Prostate gland (tissue), 2 donors: ENCODE measurements at regions not wholly inside any gene's neighbourhood (a gene's known extent, or its start where the extent isn't known, plus 50 kb on each side); places are given as distances from the start of the nearest gene placed in this dataset.

Experiments
- DNase-seq: peaks from one replicate; pipeline ENCODE4 v3.0.0-alpha.2; 2019; ENCODE audit warnings: low spot score
- H3K27ac ChIP-seq, 2 donors: fragments of 200-600 bp; sonication (generic); 2 replicates each; pipeline ENCODE4 v1.5.1; 2017 to 2019
- H3K27me3 ChIP-seq: fragments of 200-600 bp; sonication (generic); replicated peaks from 2 replicates; pipeline ENCODE4 v1.5.1; 2019; ENCODE audit not compliant: insufficient read depth
- H3K36me3 ChIP-seq, 2 donors: fragments of 200-600 bp; sonication (generic); 1 replicate in 1 of 2; 2 replicates in 1 of 2; pipeline versions ENCODE4 v1.5.1 to v1.8.1; 2017 to 2019
- H3K4me1 ChIP-seq: fragments of 200-600 bp; sonication (generic); replicated peaks from 2 replicates; pipeline ENCODE4 v1.5.1; 2019
- H3K4me3 ChIP-seq, 2 donors: fragments of 200-600 bp; sonication (generic); 2 replicates each; pipeline ENCODE4 v1.5.1; 2017 to 2019
- H3K9me3 ChIP-seq: fragments of 200-600 bp; sonication (generic); 2 replicates; pipeline ENCODE4 v1.5.1; 2017
- POLR2A ChIP-seq: fragments of 450-650 bp; IDR thresholded peaks from one replicate; pipeline ENCODE4 v1.6.1; 2016; ENCODE audit warnings: antibody characterized with exemption, mild to moderate bottlenecking
- POLR2AphosphoS5 ChIP-seq: sonication (generic); formaldehyde crosslinking; IDR thresholded peaks from one replicate; pipeline ENCODE4 v1.6.1; 2017; ENCODE audit warnings: antibody characterized with exemption
- WGBS: methylation state at CpG from one replicate; pipeline ENCODE4 v1.1.5; 2018; 5-methylcytosine and 5-hydroxymethylcytosine counted together
- intact Hi-C: fragments of 100-400 bp; cut with DNase I; formaldehyde crosslinking; loops from one replicate; pipeline ENCODE4 v1.14.2; 2022
- TF ChIP-seq, protein P1 (sequence below), 4 experiments: fragments of 200-600 bp in 2 of 4; fragments of 450-650 bp in 2 of 4; sonication (generic) in 2 of 4; IDR thresholded peaks; 1 replicate in 3 of 4; 2 replicates in 1 of 4; pipeline ENCODE4 v1.5.1; 2016 to 2019; ENCODE audit warnings: antibody characterized with exemption in 4 of 4, mild to moderate bottlenecking in 2 of 4, moderate library complexity in 2 of 4

- Histone ChIP-seq H3K9me3 (no peaks in the 10 kb centered on the region), H3K36me3 (no peaks in the 10 kb centered on the region), H3K4me3 (no peak overlapping the region), H3K27me3 (no peaks in the 10 kb centered on the region), H3K4me1 (no peaks in the 10 kb centered on the region), H3K27ac (no peak overlapping the region)
- WGBS = 85% methylated on average over 3 of the region's 3 CpGs
- DNase-seq = no peak
- no peak for TF ChIP-seq POLR2A
- TF ChIP-seq, protein P1, sequence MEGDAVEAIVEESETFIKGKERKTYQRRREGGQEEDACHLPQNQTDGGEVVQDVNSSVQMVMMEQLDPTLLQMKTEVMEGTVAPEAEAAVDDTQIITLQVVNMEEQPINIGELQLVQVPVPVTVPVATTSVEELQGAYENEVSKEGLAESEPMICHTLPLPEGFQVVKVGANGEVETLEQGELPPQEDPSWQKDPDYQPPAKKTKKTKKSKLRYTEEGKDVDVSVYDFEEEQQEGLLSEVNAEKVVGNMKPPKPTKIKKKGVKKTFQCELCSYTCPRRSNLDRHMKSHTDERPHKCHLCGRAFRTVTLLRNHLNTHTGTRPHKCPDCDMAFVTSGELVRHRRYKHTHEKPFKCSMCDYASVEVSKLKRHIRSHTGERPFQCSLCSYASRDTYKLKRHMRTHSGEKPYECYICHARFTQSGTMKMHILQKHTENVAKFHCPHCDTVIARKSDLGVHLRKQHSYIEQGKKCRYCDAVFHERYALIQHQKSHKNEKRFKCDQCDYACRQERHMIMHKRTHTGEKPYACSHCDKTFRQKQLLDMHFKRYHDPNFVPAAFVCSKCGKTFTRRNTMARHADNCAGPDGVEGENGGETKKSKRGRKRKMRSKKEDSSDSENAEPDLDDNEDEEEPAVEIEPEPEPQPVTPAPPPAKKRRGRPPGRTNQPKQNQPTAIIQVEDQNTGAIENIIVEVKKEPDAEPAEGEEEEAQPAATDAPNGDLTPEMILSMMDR (IDR thresholded peaks at IDR 0.05) = no peak
- TF ChIP-seq POLR2AphosphoS5 = no peak
- intact Hi-C loops = no loop called here
These were observed 260.0 kb upstream of the KAZN start for GRCh38 chr1:14338509-14338908.

- intact Hi-C loops = no loop called here
- Histone ChIP-seq H3K27me3 (no peaks in the 10 kb centered on the region), H3K9me3 (no peaks in the 10 kb centered on the region), H3K4me3 (no peak overlapping the region), H3K4me1 (no peaks in the 10 kb centered on the region), H3K36me3 (no peaks in the 10 kb centered on the region), H3K27ac (no peak overlapping the region)
- DNase-seq = no peak
- 68% methylated on average over 5 of the region's 5 CpGs for WGBS
- TF ChIP-seq POLR2AphosphoS5 (no peak), POLR2A (no peak)
- TF ChIP-seq, protein P1 (IDR thresholded peaks at IDR 0.05) = no peak
These were observed 259.2 kb upstream of the KAZN start for GRCh38 chr1:14339288-14339687.

- Histone ChIP-seq H3K4me1 (no peaks in the 10 kb centered on the region), H3K36me3 (no peaks in the 10 kb centered on the region), H3K27me3 (no peaks in the 10 kb centered on the region), H3K4me3 (no peak overlapping the region), H3K27ac (no peak overlapping the region), H3K9me3 (no peaks in the 10 kb centered on the region)
- intact Hi-C loops = no loop called here
- DNase-seq = no peak
- 55% methylated on average over 5 of the region's 5 CpGs for WGBS
- TF ChIP-seq POLR2A = no peak
- TF ChIP-seq, protein P1 (IDR thresholded peaks at IDR 0.05) = no peak
- TF ChIP-seq POLR2AphosphoS5 = no peak
These were observed 258.3 kb upstream of the KAZN start for GRCh38 chr1:14340002-14340785.

DNA sequence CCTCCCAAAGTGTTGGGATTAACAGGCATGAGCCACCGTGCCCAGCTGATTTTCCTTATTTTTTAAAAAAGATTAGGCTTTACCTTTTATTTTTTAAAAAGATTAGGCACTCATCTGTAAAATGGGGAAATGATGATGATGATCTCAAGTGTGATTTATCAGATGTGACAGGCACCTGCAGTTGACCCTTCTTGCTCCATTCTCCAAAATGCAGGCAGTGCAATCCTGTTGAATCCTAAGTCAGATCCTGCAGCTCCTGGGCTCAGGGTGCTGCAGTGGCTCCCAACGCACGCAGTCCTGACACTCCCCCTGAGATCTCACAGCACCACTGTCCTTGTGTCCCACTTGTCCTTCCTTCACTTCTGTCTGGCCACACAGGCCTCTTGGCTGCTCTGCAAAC, 257.3 kb upstream of the KAZN start:
- H3K4me1 ChIP-seq = no peaks in the 10 kb centered on the region
- no peak overlapping the region for H3K4me3 ChIP-seq
- H3K27me3 ChIP-seq = no peaks in the 10 kb centered on the region
- no peaks in the 10 kb centered on the region for H3K36me3 ChIP-seq
- no peak for TF ChIP-seq POLR2A
- TF ChIP-seq, protein P1 (IDR thresholded peaks at IDR 0.05) = no peak
- WGBS = 94% methylated on average over 3 of the region's 3 CpGs
- DNase-seq = no peak
- intact Hi-C loops = no loop called here
- no peak overlapping the region for H3K27ac ChIP-seq
- no peaks in the 10 kb centered on the region for H3K9me3 ChIP-seq

DNA sequence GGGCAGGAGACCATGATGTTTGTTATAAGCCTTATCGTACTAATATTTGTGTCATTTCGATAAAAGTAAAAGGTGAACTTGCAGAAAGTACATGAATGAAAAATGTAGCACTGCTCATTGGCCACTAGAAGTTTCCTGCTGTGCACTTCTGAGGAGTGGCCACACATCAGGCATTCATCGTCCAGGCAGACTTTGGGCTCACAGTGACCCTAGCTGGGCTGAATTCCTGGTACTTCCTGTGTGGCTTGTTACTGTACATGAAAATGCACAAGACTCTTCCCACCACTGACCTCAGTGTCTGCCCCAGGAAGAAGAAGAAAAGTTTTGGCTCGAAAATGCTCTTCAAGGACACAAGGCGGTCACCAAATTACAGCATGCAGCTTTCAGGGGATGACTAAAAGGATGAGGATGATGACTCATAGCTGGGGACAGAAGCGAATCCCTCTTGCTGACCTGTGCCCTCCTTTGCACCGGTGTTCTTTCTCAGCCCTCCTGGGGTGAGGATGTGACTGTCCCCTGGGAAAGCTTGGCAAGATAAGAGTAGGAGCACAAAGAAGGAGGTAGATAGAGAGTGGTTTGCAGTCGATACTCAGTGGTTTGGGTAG, 252.4 kb upstream of the KAZN start:
- no peaks in the 10 kb centered on the region for H3K4me1 ChIP-seq
- no peaks in the 10 kb centered on the region for H3K27me3 ChIP-seq
- H3K4me3 ChIP-seq = no peak overlapping the region
- WGBS = 73% methylated on average over 8 of the region's 8 CpGs
- intact Hi-C loops = no loop called here
- TF ChIP-seq POLR2A = no peak
- TF ChIP-seq POLR2AphosphoS5 = no peak
- TF ChIP-seq, protein P1 (IDR thresholded peaks at IDR 0.05) = no peak
- no peak for DNase-seq
- H3K27ac ChIP-seq = no peak overlapping the region
- no peaks in the 10 kb centered on the region for H3K36me3 ChIP-seq
- H3K9me3 ChIP-seq = no peaks in the 10 kb centered on the region
